T-helper 2 cell (primary cell): ENCODE measurements at regions not wholly inside any gene's neighbourhood (a gene's known extent, or its start where the extent isn't known, plus 50 kb on each side); places are given as distances from the start of the nearest gene placed in this dataset.
"Not testable (repeated sequence)": the region's sequence is repeated elsewhere in the genome, so short reads cannot be mapped to it uniquely, and the experiment has no call there.

Experiments used
- DNase-seq, 5 experiments: peaks; one replicate each; pipeline versions ENCODE4 v3.0.0 to v3.0.0-alpha.2; 2012 to 2022

GRCh38 chr3:181328346-181328745 lies 338.8 kb upstream of the DNAJC19 start:
- DNase-seq: no peak

- DNase-seq: no peak
These were observed 337.8 kb upstream of the DNAJC19 start for GRCh38 chr3:181327349-181327748.

- DNase-seq: peak in 1 of 5 experiments; percentile 38
These were observed 337.2 kb upstream of the DNAJC19 start for GRCh38 chr3:181326637-181327223.

- DNase-seq: not testable (repeated sequence)
These were observed 335.0 kb upstream of the DNAJC19 start for GRCh38 chr3:181324516-181324915.

GRCh38 chr3:181318321-181318720 lies 328.8 kb upstream of the DNAJC19 start:
- DNase-seq: no peak

- no peak for DNase-seq
These were observed 328.0 kb upstream of the DNAJC19 start for GRCh38 chr3:181317508-181317907.

- DNase-seq: peak in 1 of 5 experiments; percentile 21
These were observed 326.9 kb upstream of the DNAJC19 start for GRCh38 chr3:181316482-181316881.

- DNase-seq: no peak
These were observed 323.8 kb upstream of the DNAJC19 start for GRCh38 chr3:181313335-181313734.

GRCh38 chr3:181311186-181311585 lies 321.6 kb upstream of the DNAJC19 start:
- DNase-seq: no peak

- no peak for DNase-seq
These were observed 313.4 kb upstream of the DNAJC19 start for GRCh38 chr3:181302960-181303359.

- DNase-seq: no peak
These were observed 310.5 kb upstream of the DNAJC19 start for GRCh38 chr3:181300033-181300432.

GRCh38 chr3:181298421-181298820 lies 308.9 kb upstream of the DNAJC19 start:
- no peak for DNase-seq

- DNase-seq: peak in 1 of 5 experiments; percentile 74
These were observed 303.4 kb upstream of the DNAJC19 start for GRCh38 chr3:181292984-181293383.

- no peak for DNase-seq
These were observed 301.4 kb upstream of the DNAJC19 start for GRCh38 chr3:181290941-181291340.

GRCh38 chr3:181289306-181289705 lies 299.8 kb upstream of the DNAJC19 start:
- DNase-seq: no peak

GRCh38 chr3:181288145-181288544 lies 298.6 kb upstream of the DNAJC19 start:
- peak in 1 of 5 experiments; percentile 7 for DNase-seq

GRCh38 chr3:181279239-181279565 lies 289.7 kb upstream of the DNAJC19 start:
- no peak for DNase-seq

- no peak for DNase-seq
These were observed 289.1 kb upstream of the DNAJC19 start for GRCh38 chr3:181278468-181279238.

GRCh38 chr3:181276358-181276896 lies 286.9 kb upstream of the DNAJC19 start:
- no peak for DNase-seq

- DNase-seq: no peak
These were observed 284.5 kb upstream of the DNAJC19 start for GRCh38 chr3:181274025-181274424.

GRCh38 chr3:181267312-181267711 lies 277.8 kb upstream of the DNAJC19 start:
- DNase-seq: no peak

- DNase-seq: peak in 1 of 5 experiments; percentile 21
These were observed 276.3 kb upstream of the DNAJC19 start for GRCh38 chr3:181265750-181266333.

GRCh38 chr3:181264486-181264885 lies 274.9 kb upstream of the DNAJC19 start:
- peak in 1 of 5 experiments; percentile 34 for DNase-seq

GRCh38 chr3:181253796-181254195 lies 264.3 kb upstream of the DNAJC19 start:
- no peak for DNase-seq
